ENCODE measurements at regions not wholly inside any gene's neighbourhood (a gene's known extent, or its start where the extent isn't known, plus 50 kb on each side); places are given as distances from the start of the nearest gene placed in this dataset.

GRCh38 chr5:18079831-18080230 lies 445.6 kb downstream of the TAF11L14 start:
- H3K4me3 Mint-ChIP-seq = no peak overlapping the region
- H3K27me3 Mint-ChIP-seq = no peaks in the 10 kb centered on the region
- intact Hi-C loops (cut with micrococcal nuclease) = no loop called here
- H3K27ac Mint-ChIP-seq = no peak overlapping the region
- DNase-seq = no peak
- H3K4me1 Mint-ChIP-seq (ENCODE audit: low read depth) = no peaks in the 10 kb centered on the region
- H3K9me3 Mint-ChIP-seq = peaks cover 3% of the 10 kb centered on the region
- no peak for TF ChIP-seq CTCF (IDR thresholded peaks at IDR 0.05)
- no peak for ATAC-seq
- ChIA-PET CTCF (no interaction called here), POLR2A (no interaction called here)
- H3K36me3 Mint-ChIP-seq (ENCODE audit: low read depth) = no peaks in the 10 kb centered on the region

- Mint-ChIP-seq H3K27me3 (no peaks in the 10 kb centered on the region), H3K9me3 (peaks cover 12% of the 10 kb centered on the region), H3K4me1 (ENCODE audit: low read depth) (no peaks in the 10 kb centered on the region), H3K27ac (no peak overlapping the region), H3K36me3 (ENCODE audit: low read depth) (no peaks in the 10 kb centered on the region), H3K4me3 (no peak overlapping the region)
- TF ChIP-seq CTCF (IDR thresholded peaks at IDR 0.05) = no peak
- POLR2A ChIA-PET = no interaction called here
- CTCF ChIA-PET = no interaction called here
- intact Hi-C loops (cut with micrococcal nuclease) = no loop called here
- ATAC-seq (no peak), DNase-seq (no peak)
These were observed 453.8 kb downstream of the TAF11L14 start for GRCh38 chr5:18088020-18088579.

- CTCF ChIA-PET = no interaction called here
- Mint-ChIP-seq H3K9me3 (peaks cover 13% of the 10 kb centered on the region), H3K36me3 (ENCODE audit: low read depth) (no peaks in the 10 kb centered on the region), H3K27ac (no peak overlapping the region), H3K27me3 (no peaks in the 10 kb centered on the region), H3K4me3 (no peak overlapping the region), H3K4me1 (ENCODE audit: low read depth) (no peaks in the 10 kb centered on the region)
- DNase-seq (no peak), ATAC-seq (no peak)
- POLR2A ChIA-PET = no interaction called here
- no peak for TF ChIP-seq CTCF (IDR thresholded peaks at IDR 0.05)
- intact Hi-C loops (cut with micrococcal nuclease) = no loop called here
These were observed 455.9 kb downstream of the TAF11L14 start for GRCh38 chr5:18090177-18090576.

- H3K4me1 Mint-ChIP-seq (ENCODE audit: low read depth) = no peaks in the 10 kb centered on the region
- intact Hi-C loops (cut with micrococcal nuclease) = no loop called here
- H3K36me3 Mint-ChIP-seq (ENCODE audit: low read depth) = no peaks in the 10 kb centered on the region
- CTCF ChIA-PET = no interaction called here
- no peak for ATAC-seq
- H3K27me3 Mint-ChIP-seq = no peaks in the 10 kb centered on the region
- POLR2A ChIA-PET = no interaction called here
- no peak for TF ChIP-seq CTCF (IDR thresholded peaks at IDR 0.05)
- H3K4me3 Mint-ChIP-seq = no peak overlapping the region
- no peak overlapping the region for H3K27ac Mint-ChIP-seq
- H3K9me3 Mint-ChIP-seq = peaks cover 11% of the 10 kb centered on the region
- no peak for DNase-seq
These were observed 456.9 kb downstream of the TAF11L14 start for GRCh38 chr5:18091142-18091541.

- ATAC-seq = no peak
- POLR2A ChIA-PET = no interaction called here
- no peak overlapping the region for H3K4me3 Mint-ChIP-seq
- H3K9me3 Mint-ChIP-seq = peaks cover 11% of the 10 kb centered on the region
- CTCF ChIA-PET = no interaction called here
- TF ChIP-seq CTCF (IDR thresholded peaks at IDR 0.05) = no peak
- intact Hi-C loops (cut with micrococcal nuclease) = no loop called here
- no peaks in the 10 kb centered on the region for H3K27me3 Mint-ChIP-seq
- DNase-seq = no peak
- H3K4me1 Mint-ChIP-seq (ENCODE audit: low read depth) = no peaks in the 10 kb centered on the region
- no peaks in the 10 kb centered on the region for H3K36me3 Mint-ChIP-seq (ENCODE audit: low read depth)
- H3K27ac Mint-ChIP-seq = no peak overlapping the region
These were observed 457.5 kb downstream of the TAF11L14 start for GRCh38 chr5:18091758-18092157.

Data from activated CD8-positive, alpha-beta T cell treated with anti-CD3 and anti-CD28 coated beads for 36 hours (primary cell).